HEK293 (cell line): ENCODE measurements at regions not wholly inside any gene's neighbourhood (a gene's known extent, or its start where the extent isn't known, plus 50 kb on each side); places are given as distances from the start of the nearest gene placed in this dataset.

Experiments used
- CTCF ChIA-PET: fragments of 350-600 bp; formaldehyde crosslinking; extraction: SDS; loops from one replicate; lab custom pipeline; 2021; ENCODE audit warnings: antibody characterized with exemption; lab: Yijun Ruan, JAX
- POLR2A ChIA-PET: fragments of 300-600 bp; formaldehyde crosslinking; extraction: SDS; loops from one replicate; lab custom pipeline; 2020; ENCODE audit warnings: antibody characterized with exemption, inconsistent platforms; lab: Yijun Ruan, JAX
- H3K27ac ChIP-seq: fragments of 200-500 bp; sonication (Bioruptor generic); 2 replicates; pipeline ENCODE4 v1.5.1; 2014; ENCODE audit warnings: low read depth, low read length, control low read depth, inconsistent platforms; ENCODE audit errors: extremely low read depth
- H3K36me3 ChIP-seq, 2 experiments: fragments of 200-500 bp in 1 of 2; sonication (Bioruptor generic) in 1 of 2; 1 replicate in 1 of 2; 2 replicates in 1 of 2; pipeline ENCODE4 v1.5.1; 2014 to 2017; ENCODE audit warnings: inconsistent platforms in 2 of 2, low read length in 2 of 2; ENCODE audit not compliant: control insufficient read depth in 2 of 2, insufficient read depth in 1 of 2
- H3K4me1 ChIP-seq: fragments of 200-500 bp; sonication (Bioruptor generic); 2 replicates; pipeline ENCODE4 v1.5.1; 2014; ENCODE audit warnings: mild to moderate bottlenecking, low read length, inconsistent platforms; ENCODE audit not compliant: control insufficient read depth, insufficient read depth
- H3K4me3 ChIP-seq: 2 replicates; pipeline ENCODE4 v1.5.1; 2011; ENCODE audit warnings: low read depth, mild to moderate bottlenecking, control low read depth, low read length, moderate library complexity
- H3K9me3 ChIP-seq: fragments of 200-500 bp; sonication (Bioruptor generic); 2 replicates; pipeline ENCODE4 v1.5.1; 2014; ENCODE audit warnings: low read depth, low read length, inconsistent platforms; ENCODE audit not compliant: control insufficient read depth, insufficient read depth
- CTCF ChIP-seq: fragments of 450-650 bp; formaldehyde crosslinking; IDR thresholded peaks from 2 replicates; pipeline ENCODE4 v1.5.1; 2016; ENCODE audit warnings: missing biosample characterization, missing genetic modification characterization
- KLF7 ChIP-seq: fragments of 450-650 bp; formaldehyde crosslinking; IDR thresholded peaks from 2 replicates; pipeline ENCODE4 v1.5.1; 2016; ENCODE audit warnings: missing biosample characterization, missing genetic modification characterization, borderline replicate concordance
- PRDM10 ChIP-seq: fragments of 450-650 bp; formaldehyde crosslinking; IDR thresholded peaks from 2 replicates; pipeline ENCODE4 v1.5.1; 2016; ENCODE audit warnings: missing biosample characterization, missing genetic modification characterization
- SETDB1 ChIP-seq: IDR thresholded peaks from one replicate; pipeline ENCODE4 v1.6.1; 2017; ENCODE audit warnings: mild to moderate bottlenecking, low read length, moderate library complexity, mixed read lengths; ENCODE audit not compliant: insufficient read length
- SP3 ChIP-seq: fragments of 450-650 bp; formaldehyde crosslinking; IDR thresholded peaks from 2 replicates; pipeline ENCODE4 v1.5.1; 2016; ENCODE audit warnings: missing biosample characterization, missing genetic modification characterization
- YY2 ChIP-seq: fragments of 450-650 bp; formaldehyde crosslinking; IDR thresholded peaks from 2 replicates; pipeline ENCODE4 v1.5.1; 2016; ENCODE audit warnings: missing biosample characterization, missing genetic modification characterization
- ZBTB44 ChIP-seq: fragments of 450-650 bp; IDR thresholded peaks from 2 replicates; pipeline ENCODE4 v1.5.1; 2018; ENCODE audit warnings: missing biosample characterization, mild to moderate bottlenecking, missing genetic modification characterization
- ZBTB6 ChIP-seq: fragments of 450-650 bp; formaldehyde crosslinking; IDR thresholded peaks from 2 replicates; pipeline ENCODE4 v1.5.1; 2017; ENCODE audit warnings: missing biosample characterization, missing genetic modification characterization
- ZBTB7A ChIP-seq: fragments of 450-650 bp; formaldehyde crosslinking; IDR thresholded peaks from 2 replicates; pipeline ENCODE4 v1.5.1; 2016; ENCODE audit warnings: low read depth, missing biosample characterization, missing genetic modification characterization
- ZNF121 ChIP-seq: fragments of 450-650 bp; formaldehyde crosslinking; IDR thresholded peaks from 2 replicates; pipeline ENCODE4 v1.5.1; 2016; ENCODE audit warnings: missing biosample characterization, missing genetic modification characterization
- ZNF223 ChIP-seq: fragments of 450-650 bp; formaldehyde crosslinking; IDR thresholded peaks from 2 replicates; pipeline ENCODE4 v1.5.1; 2016; ENCODE audit warnings: missing biosample characterization, missing genetic modification characterization
- ZNF324 ChIP-seq: fragments of 450-650 bp; formaldehyde crosslinking; IDR thresholded peaks from 2 replicates; pipeline ENCODE4 v1.5.1; 2016; ENCODE audit warnings: missing biosample characterization, missing genetic modification characterization
- ZNF433 ChIP-seq: fragments of 450-650 bp; formaldehyde crosslinking; IDR thresholded peaks from 2 replicates; pipeline ENCODE4 v1.5.1; 2016; ENCODE audit warnings: missing biosample characterization, missing genetic modification characterization, low read depth
- ZNF501 ChIP-seq: fragments of 450-650 bp; formaldehyde crosslinking; IDR thresholded peaks from 2 replicates; pipeline ENCODE4 v1.5.1; 2016; ENCODE audit warnings: missing biosample characterization, missing genetic modification characterization
- ZNF529 ChIP-seq: fragments of 450-650 bp; formaldehyde crosslinking; IDR thresholded peaks from 2 replicates; pipeline ENCODE4 v1.5.1; 2017; ENCODE audit warnings: missing genetic modification characterization, missing biosample characterization; ENCODE audit not compliant: insufficient replicate concordance
- ZNF558 ChIP-seq: fragments of 450-650 bp; formaldehyde crosslinking; IDR thresholded peaks from 2 replicates; pipeline ENCODE4 v1.5.1; 2016; ENCODE audit warnings: missing biosample characterization, missing genetic modification characterization
- ZNF639 ChIP-seq: fragments of 450-650 bp; formaldehyde crosslinking; IDR thresholded peaks from 2 replicates; pipeline ENCODE4 v1.5.1; 2016; ENCODE audit warnings: missing biosample characterization, missing genetic modification characterization
- ZNF777 ChIP-seq: fragments of 450-650 bp; formaldehyde crosslinking; IDR thresholded peaks from 2 replicates; pipeline ENCODE4 v1.5.1; 2017; ENCODE audit warnings: missing biosample characterization, missing genetic modification characterization, borderline replicate concordance
- ZSCAN4 ChIP-seq: fragments of 450-650 bp; formaldehyde crosslinking; IDR thresholded peaks from 2 replicates; pipeline ENCODE4 v1.5.1; 2017; ENCODE audit warnings: missing biosample characterization, missing genetic modification characterization

- H3K9me3 ChIP-seq, result no peaks in the 10 kb centered on the region
- POLR2A ChIA-PET, result no interaction called here
- no peak overlapping the region for H3K4me3 ChIP-seq
- H3K4me1 ChIP-seq, result no peaks in the 10 kb centered on the region
- TF ChIP-seq ZNF324 (tag by site-specific recombination), result no peak
- no peak for TF ChIP-seq ZBTB44 (tag by site-specific recombination)
- no peak for TF ChIP-seq KLF7 (tag by site-specific recombination)
- TF ChIP-seq ZNF639, result no peak
- no peak for TF ChIP-seq ZBTB6
- no peak for TF ChIP-seq ZNF433 (tag by site-specific recombination)
- no peaks in the 10 kb centered on the region for H3K36me3 ChIP-seq
- H3K27ac ChIP-seq, result no peak overlapping the region
- CTCF ChIA-PET, result interaction anchor here (0.5 to 1.4 kb wide), 4 partner anchors 9 to 774 kb away, joined by 3 to 4 read pairs (median 3); no protein-coding TSS in a partner anchor
Observed at GRCh38 chr1:62988867-62989266, 204.9 kb downstream of the ATG4C start.

GRCh38 chr1:62989497-62989896, 205.6 kb downstream of the ATG4C start:
- CTCF ChIA-PET, result interaction anchor here (0.7 to 1.4 kb wide), 4 partner anchors 9 to 188 kb away, joined by 3 to 4 read pairs (median 3); no protein-coding TSS in a partner anchor
- H3K36me3 ChIP-seq, result no peaks in the 10 kb centered on the region
- no peaks in the 10 kb centered on the region for H3K9me3 ChIP-seq
- POLR2A ChIA-PET, result no interaction called here
- TF ChIP-seq PRDM10 (tag by site-specific recombination), result 0 out of 2 replicates have a peak, but pooled peaks have one; percentile 22
- TF ChIP-seq ZNF223, result no peak
- TF ChIP-seq CTCF, result no peak
- TF ChIP-seq, all 188 proteins: peak for 1
- H3K4me3 ChIP-seq, result no peak overlapping the region
- H3K4me1 ChIP-seq, result no peaks in the 10 kb centered on the region
- no peak overlapping the region for H3K27ac ChIP-seq

GRCh38 chr1:62991152-62991551, 207.2 kb downstream of the ATG4C start:
- ChIA-PET POLR2A (interaction anchor here (0.6 kb wide), 1 partner anchor 348 kb away, joined by 5 read pairs; no protein-coding TSS in a partner anchor), CTCF (interaction anchor here (0.6 to 2.9 kb wide), 3 partner anchors 17 to 171 kb away, joined by 3 to 12 read pairs (median 11); no protein-coding TSS in a partner anchor)
- Histone ChIP-seq H3K27ac (no peak overlapping the region), H3K4me1 (no peaks in the 10 kb centered on the region), H3K36me3 (no peaks in the 10 kb centered on the region), H3K4me3 (no peak overlapping the region), H3K9me3 (no peaks in the 10 kb centered on the region)
- TF ChIP-seq ZNF558 (tag by site-specific recombination) (no peak), ZNF777 (tag by site-specific recombination) (no peak), ZBTB7A (tag by site-specific recombination) (no peak), ZNF121 (tag by site-specific recombination) (no peak), SP3 (no peak), YY2 (tag by site-specific recombination) (no peak), ZSCAN4 (tag by site-specific recombination) (no peak), ZNF501 (tag by site-specific recombination) (no peak), SETDB1 (no peak), ZNF529 (tag by site-specific recombination) (no peak)
